ENCODE measurements at regions not wholly inside any gene's neighbourhood (a gene's known extent, or its start where the extent isn't known, plus 50 kb on each side); places are given as distances from the start of the nearest gene placed in this dataset.
"Not testable (repeated sequence)": the region's sequence is repeated elsewhere in the genome, so short reads cannot be mapped to it uniquely, and the experiment has no call there.

- not testable (repeated sequence) for H3K27ac ChIP-seq (ENCODE audit: low read depth, low read length); H3K4me3 ChIP-seq (ENCODE audit: low read depth in 1 of 5, low read length in 5 of 5); H3K9me3 ChIP-seq (ENCODE audit: control insufficient read depth in 5 of 5, low read length in 5 of 5); H3K36me3 ChIP-seq (ENCODE audit: control insufficient read depth in 5 of 5, insufficient read depth in 5 of 5, low read length in 5 of 5); H3K27me3 ChIP-seq (ENCODE audit: control insufficient read depth in 5 of 5, insufficient read depth in 4 of 5, low read length in 5 of 5); H3K9ac ChIP-seq (ENCODE audit: low read length in 5 of 5)
- H3K4me1 ChIP-seq (ENCODE audit: control insufficient read depth in 5 of 5, insufficient read depth in 5 of 5, low read length in 5 of 5), result peaks cover 2 to 21% (median 14%) of the 10 kb centered on the region in 5 donors
These were observed 94.0 kb downstream of the QRSL1 start for GRCh38 chr6:106723419-106723818.

DNA sequence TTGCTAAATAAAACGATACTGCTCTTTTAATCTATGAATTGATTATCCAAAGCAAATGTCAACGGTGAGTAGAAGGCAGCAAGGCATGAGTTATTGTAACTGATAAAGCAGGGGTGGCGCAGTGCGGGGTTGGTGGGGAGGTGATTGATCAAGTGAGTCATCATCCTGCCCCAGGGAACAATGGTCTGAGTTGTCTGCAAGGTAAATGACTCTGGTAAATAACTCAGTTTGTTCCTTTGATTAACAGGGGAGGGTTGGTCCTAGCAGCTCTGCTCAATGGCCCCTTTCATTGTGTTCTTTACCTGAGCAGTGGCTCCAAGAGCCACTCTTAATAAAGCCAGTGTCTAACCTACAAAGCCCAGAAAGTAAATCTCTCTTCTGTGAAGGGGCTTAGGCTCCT, 91.8 kb downstream of the QRSL1 start:
- not testable (repeated sequence) for H3K27ac ChIP-seq (ENCODE audit: low read depth, low read length); H3K4me3 ChIP-seq (ENCODE audit: low read depth in 1 of 5, low read length in 5 of 5); H3K27me3 ChIP-seq (ENCODE audit: control insufficient read depth in 5 of 5, insufficient read depth in 4 of 5, low read length in 5 of 5); H3K9ac ChIP-seq (ENCODE audit: low read length in 5 of 5); H3K4me1 ChIP-seq (ENCODE audit: control insufficient read depth in 5 of 5, insufficient read depth in 5 of 5, low read length in 5 of 5); H3K9me3 ChIP-seq (ENCODE audit: control insufficient read depth in 5 of 5, low read length in 5 of 5); H3K36me3 ChIP-seq (ENCODE audit: control insufficient read depth in 5 of 5, insufficient read depth in 5 of 5, low read length in 5 of 5)

All from subcutaneous abdominal adipose tissue (tissue), 5 donors.